Neural cell (in vitro differentiated cells): ENCODE measurements at regions not wholly inside any gene's neighbourhood (a gene's known extent, or its start where the extent isn't known, plus 50 kb on each side); places are given as distances from the start of the nearest gene placed in this dataset.

Experiments
- H2AFZ ChIP-seq: fragments of 200-600, 300-800 bp; sonication (generic), shearing (Covaris generic); 2 replicates; pipeline ENCODE4 v1.6.0; 2014; ENCODE audit warnings: low read depth, mild to moderate bottlenecking, antibody characterized with exemption, low read length, moderate library complexity
- H3F3A ChIP-seq: fragments of 200-600 bp; shearing (Covaris generic); 2 replicates; pipeline ENCODE4 v1.6.1; 2016; ENCODE audit warnings: mild to moderate bottlenecking, moderate library complexity, mixed read lengths, antibody characterized with exemption, low read length; ENCODE audit not compliant: insufficient read depth, poor library complexity, severe bottlenecking
- H3K27ac ChIP-seq: fragments of 200-600, 300-800 bp; sonication (generic), shearing (Covaris generic); 2 replicates; pipeline ENCODE4 v1.5.1; 2014; ENCODE audit warnings: mild to moderate bottlenecking, low read length, moderate library complexity
- H3K27me3 ChIP-seq: fragments of 300-800, 200-600 bp; sonication (generic), shearing (Covaris generic); 2 replicates; pipeline ENCODE4 v1.6.0; 2014; ENCODE audit warnings: mild to moderate bottlenecking, low read depth, low read length, moderate library complexity; ENCODE audit not compliant: insufficient read depth
- H3K36me3 ChIP-seq: fragments of 300-800, 200-600 bp; sonication (generic), shearing (Covaris generic); 2 replicates; pipeline ENCODE4 v1.5.1; 2014; ENCODE audit warnings: mild to moderate bottlenecking, antibody characterized with exemption, low read length, moderate library complexity; ENCODE audit not compliant: insufficient read depth
- H3K4me2 ChIP-seq: fragments of 300-800, 200-600 bp; sonication (generic), shearing (Covaris generic); 2 replicates; pipeline ENCODE4 v1.6.0; 2014; ENCODE audit warnings: mild to moderate bottlenecking, low read length
- H3K4me3 ChIP-seq: fragments of 300-800, 200-600 bp; sonication (generic), shearing (Covaris generic); 2 replicates; pipeline ENCODE4 v1.5.1; 2014; ENCODE audit warnings: mild to moderate bottlenecking, low read length, moderate library complexity
- H3K79me2 ChIP-seq: fragments of 200-600 bp; shearing (Covaris generic); replicated peaks from 2 replicates; pipeline ENCODE4 v1.6.0; 2014; ENCODE audit warnings: mild to moderate bottlenecking, low read length, moderate library complexity; ENCODE audit not compliant: insufficient read depth
- H3K9ac ChIP-seq: fragments of 300-800, 200-600 bp; sonication (generic), shearing (Covaris generic); 2 replicates; pipeline ENCODE4 v1.6.1; 2016; ENCODE audit warnings: mild to moderate bottlenecking, low read length, mixed read lengths
- H3K9me2 ChIP-seq: fragments of 200-600 bp; shearing (Covaris generic); 2 replicates; pipeline ENCODE4 v1.6.1; 2016; ENCODE audit warnings: mild to moderate bottlenecking, low read length, mixed read lengths; ENCODE audit not compliant: insufficient read depth
- H3K9me3 ChIP-seq: fragments of 200-600, 300-800 bp; sonication (generic), shearing (Covaris generic); 2 replicates; pipeline ENCODE4 v1.6.1; 2016; ENCODE audit warnings: mild to moderate bottlenecking, mixed run types, low read length, moderate library complexity, mixed read lengths
- H4K20me1 ChIP-seq: fragments of 200-600 bp; shearing (Covaris generic); 2 replicates; pipeline ENCODE4 v1.6.1; 2016; ENCODE audit warnings: mild to moderate bottlenecking, mixed run types; ENCODE audit not compliant: insufficient read depth
- CTCF ChIP-seq: fragments of 450-650 bp; IDR thresholded peaks from 2 replicates; pipeline ENCODE4 v1.5.1; 2014; ENCODE audit warnings: antibody characterized with exemption, mild to moderate bottlenecking, moderate library complexity; ENCODE audit not compliant: poor library complexity, severe bottlenecking
- EP300 ChIP-seq: fragments of 450-650 bp; conservative IDR thresholded peaks from 2 replicates; pipeline ENCODE4 v1.6.1; 2014; ENCODE audit warnings: antibody characterized with exemption, mild to moderate bottlenecking, moderate library complexity; ENCODE audit not compliant: poor library complexity, severe bottlenecking
- EZH2 ChIP-seq: fragments of 200-600, 300-800 bp; shearing (Covaris generic), sonication (generic); IDR thresholded peaks from 2 replicates; pipeline ENCODE4 v1.6.1; 2014; ENCODE audit warnings: antibody characterized with exemption, low read length, borderline replicate concordance, mild to moderate bottlenecking; ENCODE audit not compliant: insufficient read depth, poor library complexity, severe bottlenecking
- MXI1 ChIP-seq: fragments of 450-650 bp; conservative IDR thresholded peaks from 2 replicates; pipeline ENCODE4 v1.6.1; 2014; ENCODE audit warnings: antibody characterized with exemption, mild to moderate bottlenecking; ENCODE audit not compliant: poor library complexity, severe bottlenecking
- POLR2AphosphoS5 ChIP-seq: IDR thresholded peaks from 2 replicates; pipeline ENCODE4 v1.6.1; 2012
- RAD21 ChIP-seq: fragments of 450-650 bp; conservative IDR thresholded peaks from 2 replicates; pipeline ENCODE4 v1.6.1; 2014; ENCODE audit warnings: antibody characterized with exemption, mild to moderate bottlenecking, moderate library complexity
- REST ChIP-seq: IDR thresholded peaks from 2 replicates; pipeline ENCODE4 v1.6.1; 2012; ENCODE audit warnings: borderline replicate concordance
- SMC3 ChIP-seq: fragments of 450-650 bp; conservative IDR thresholded peaks from 2 replicates; pipeline ENCODE4 v1.6.1; 2014; ENCODE audit warnings: antibody characterized with exemption, mild to moderate bottlenecking, moderate library complexity; ENCODE audit not compliant: poor library complexity
- TAF1 ChIP-seq: IDR thresholded peaks from 2 replicates; pipeline ENCODE4 v1.6.1; 2012; ENCODE audit warnings: low read depth

- Histone ChIP-seq H3F3A (no peaks in the 10 kb centered on the region), H3K9me2 (no peaks in the 10 kb centered on the region), H3K79me2 (no peaks in the 10 kb centered on the region), H3K4me2 (no peak overlapping the region), H2AFZ (no peak overlapping the region), H3K9ac (no peak overlapping the region), H3K36me3 (no peaks in the 10 kb centered on the region), H3K9me3 (no peaks in the 10 kb centered on the region), H3K4me3 (no peak overlapping the region), H4K20me1 (no peaks in the 10 kb centered on the region), H3K27ac (no peak overlapping the region), H3K27me3 (no peaks in the 10 kb centered on the region)
- no peak for TF ChIP-seq POLR2AphosphoS5
- TF ChIP-seq RAD21 = no peak
- TF ChIP-seq TAF1 = no peak
- TF ChIP-seq EP300 = no peak
- TF ChIP-seq REST = no peak
- TF ChIP-seq MXI1 = no peak
- no peak for TF ChIP-seq CTCF
- no peak for TF ChIP-seq EZH2
Observed at GRCh38 chr6:169071394-169071793, 182.3 kb downstream of the THBS2 start.

- Histone ChIP-seq H3K36me3 (no peaks in the 10 kb centered on the region), H3K27ac (no peak overlapping the region), H3F3A (no peaks in the 10 kb centered on the region), H3K79me2 (no peaks in the 10 kb centered on the region), H3K4me2 (no peak overlapping the region), H3K4me3 (no peak overlapping the region), H3K27me3 (no peaks in the 10 kb centered on the region), H2AFZ (no peak overlapping the region), H3K9ac (no peak overlapping the region), H3K9me3 (no peaks in the 10 kb centered on the region), H3K9me2 (no peaks in the 10 kb centered on the region), H4K20me1 (no peaks in the 10 kb centered on the region)
- no peak for TF ChIP-seq CTCF
- no peak for TF ChIP-seq POLR2AphosphoS5
- no peak for TF ChIP-seq EP300
- no peak for TF ChIP-seq MXI1
- TF ChIP-seq TAF1 = no peak
- TF ChIP-seq EZH2 = no peak
- no peak for TF ChIP-seq REST
- TF ChIP-seq SMC3 = no peak
- no peak for TF ChIP-seq RAD21
Observed at GRCh38 chr6:169070506-169071176, 183.0 kb downstream of the THBS2 start.
